ENCODE measurements at regions not wholly inside any gene's neighbourhood (a gene's known extent, or its start where the extent isn't known, plus 50 kb on each side); places are given as distances from the start of the nearest gene placed in this dataset.

GRCh38 chr10:9828110-9828509 is 1189.6 kb upstream of the CELF2 start:
- no peak overlapping the region for H3K27ac ChIP-seq (ENCODE audit: low read depth, low read length)
- no peaks in the 10 kb centered on the region for H4K20me1 ChIP-seq (ENCODE audit: low read depth, low read length)
- no peaks in the 10 kb centered on the region for H3K9me3 ChIP-seq (ENCODE audit: insufficient read depth, low read length)
- H3K9me2 ChIP-seq (replicated peaks; ENCODE audit: insufficient read depth, low read length), result no peaks in the 10 kb centered on the region
- H3K79me2 ChIP-seq (ENCODE audit: insufficient read depth, low read length), result no peaks in the 10 kb centered on the region
- H3K4me3 ChIP-seq (ENCODE audit: insufficient read depth, low read length, poor library complexity, severe bottlenecking), result no peak overlapping the region
- no peaks in the 10 kb centered on the region for H3K36me3 ChIP-seq (ENCODE audit: low read length)
- H3K27me3 ChIP-seq (ENCODE audit: low read length), result no peaks in the 10 kb centered on the region
- H3K4me2 ChIP-seq (ENCODE audit: low read depth, low read length, poor library complexity, severe bottlenecking), result no peak overlapping the region
- TF ChIP-seq, protein P1, sequence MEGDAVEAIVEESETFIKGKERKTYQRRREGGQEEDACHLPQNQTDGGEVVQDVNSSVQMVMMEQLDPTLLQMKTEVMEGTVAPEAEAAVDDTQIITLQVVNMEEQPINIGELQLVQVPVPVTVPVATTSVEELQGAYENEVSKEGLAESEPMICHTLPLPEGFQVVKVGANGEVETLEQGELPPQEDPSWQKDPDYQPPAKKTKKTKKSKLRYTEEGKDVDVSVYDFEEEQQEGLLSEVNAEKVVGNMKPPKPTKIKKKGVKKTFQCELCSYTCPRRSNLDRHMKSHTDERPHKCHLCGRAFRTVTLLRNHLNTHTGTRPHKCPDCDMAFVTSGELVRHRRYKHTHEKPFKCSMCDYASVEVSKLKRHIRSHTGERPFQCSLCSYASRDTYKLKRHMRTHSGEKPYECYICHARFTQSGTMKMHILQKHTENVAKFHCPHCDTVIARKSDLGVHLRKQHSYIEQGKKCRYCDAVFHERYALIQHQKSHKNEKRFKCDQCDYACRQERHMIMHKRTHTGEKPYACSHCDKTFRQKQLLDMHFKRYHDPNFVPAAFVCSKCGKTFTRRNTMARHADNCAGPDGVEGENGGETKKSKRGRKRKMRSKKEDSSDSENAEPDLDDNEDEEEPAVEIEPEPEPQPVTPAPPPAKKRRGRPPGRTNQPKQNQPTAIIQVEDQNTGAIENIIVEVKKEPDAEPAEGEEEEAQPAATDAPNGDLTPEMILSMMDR (IDR thresholded peaks at IDR 0.05; ENCODE audit: insufficient read depth, low read length, poor library complexity, severe bottlenecking), result no peak
- TF ChIP-seq EZH2phosphoT487 (conservative IDR thresholded peaks at IDR 0.05; ENCODE audit: low read length), result no peak
- no peaks in the 10 kb centered on the region for H3F3A ChIP-seq (ENCODE audit: insufficient read depth)
- no peak overlapping the region for H3K9ac ChIP-seq (ENCODE audit: low read length)
- H2AFZ ChIP-seq (ENCODE audit: low read depth, low read length, severe bottlenecking), result no peak overlapping the region

GRCh38 chr10:9833942-9834341 is 1183.7 kb upstream of the CELF2 start:
- Histone ChIP-seq H3K9ac (ENCODE audit: low read length) (no peak overlapping the region), H3K9me3 (ENCODE audit: insufficient read depth, low read length) (no peaks in the 10 kb centered on the region), H3K4me3 (ENCODE audit: insufficient read depth, low read length, poor library complexity, severe bottlenecking) (no peak overlapping the region), H2AFZ (ENCODE audit: low read depth, low read length, severe bottlenecking) (no peak overlapping the region), H3K36me3 (ENCODE audit: low read length) (no peaks in the 10 kb centered on the region), H4K20me1 (ENCODE audit: low read depth, low read length) (no peaks in the 10 kb centered on the region), H3K79me2 (ENCODE audit: insufficient read depth, low read length) (no peaks in the 10 kb centered on the region), H3K4me2 (ENCODE audit: low read depth, low read length, poor library complexity, severe bottlenecking) (no peak overlapping the region), H3K27me3 (ENCODE audit: low read length) (no peaks in the 10 kb centered on the region), H3K27ac (ENCODE audit: low read depth, low read length) (no peak overlapping the region), H3K9me2 (replicated peaks; ENCODE audit: insufficient read depth, low read length) (no peaks in the 10 kb centered on the region), H3F3A (ENCODE audit: insufficient read depth) (no peaks in the 10 kb centered on the region)
- TF ChIP-seq EZH2phosphoT487 (conservative IDR thresholded peaks at IDR 0.05; ENCODE audit: low read length), result no peak
- TF ChIP-seq, protein P1 (IDR thresholded peaks at IDR 0.05; ENCODE audit: insufficient read depth, low read length, poor library complexity, severe bottlenecking), result no peak

DNA sequence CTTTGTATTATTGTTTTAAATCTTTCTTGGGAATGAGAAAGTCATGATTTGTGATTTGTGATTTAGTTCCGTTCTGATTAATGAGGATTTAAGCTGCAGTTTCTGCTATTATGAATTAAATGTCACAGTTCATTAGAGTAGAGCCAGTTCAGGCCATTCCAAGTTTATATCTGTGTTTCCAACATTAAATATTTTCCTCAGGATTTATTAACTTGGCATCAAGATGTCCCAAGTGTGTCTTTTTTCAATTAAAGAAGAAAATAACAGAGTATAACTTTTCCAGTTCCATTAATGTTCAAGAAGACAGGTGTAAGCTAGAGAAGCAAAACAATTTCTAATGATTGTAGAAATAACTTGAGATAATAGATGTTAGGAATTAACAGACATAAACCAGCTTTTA is 1183.2 kb upstream of the CELF2 start:
- Histone ChIP-seq H3K9me3 (ENCODE audit: insufficient read depth, low read length) (no peaks in the 10 kb centered on the region), H3K27ac (ENCODE audit: low read depth, low read length) (no peak overlapping the region), H3K9me2 (replicated peaks; ENCODE audit: insufficient read depth, low read length) (no peaks in the 10 kb centered on the region), H3K4me2 (ENCODE audit: low read depth, low read length, poor library complexity, severe bottlenecking) (no peak overlapping the region), H3F3A (ENCODE audit: insufficient read depth) (no peaks in the 10 kb centered on the region), H3K4me3 (ENCODE audit: insufficient read depth, low read length, poor library complexity, severe bottlenecking) (no peak overlapping the region), H2AFZ (ENCODE audit: low read depth, low read length, severe bottlenecking) (no peak overlapping the region), H3K27me3 (ENCODE audit: low read length) (no peaks in the 10 kb centered on the region), H3K79me2 (ENCODE audit: insufficient read depth, low read length) (no peaks in the 10 kb centered on the region), H3K9ac (ENCODE audit: low read length) (no peak overlapping the region), H3K36me3 (ENCODE audit: low read length) (no peaks in the 10 kb centered on the region), H4K20me1 (ENCODE audit: low read depth, low read length) (no peaks in the 10 kb centered on the region)
- TF ChIP-seq EZH2phosphoT487 (conservative IDR thresholded peaks at IDR 0.05; ENCODE audit: low read length), result no peak
- TF ChIP-seq, protein P1 (IDR thresholded peaks at IDR 0.05; ENCODE audit: insufficient read depth, low read length, poor library complexity, severe bottlenecking), result no peak
